ENCODE measurements at regions not wholly inside any gene's neighbourhood (a gene's known extent, or its start where the extent isn't known, plus 50 kb on each side); places are given as distances from the start of the nearest gene placed in this dataset.

GRCh38 chr1:100627936-100628335, 90.0 kb downstream of the GPR88 start:
- no peak overlapping the region for H4K8ac ChIP-seq (replicated peaks; ENCODE audit: insufficient read length, low read depth, low read length)
- H3K79me1 ChIP-seq (ENCODE audit: insufficient read depth, low read depth, low read length, poor library complexity, severe bottlenecking), result no peaks in the 10 kb centered on the region
- H2BK5ac ChIP-seq (ENCODE audit: insufficient read length, low read length), result no peak overlapping the region
- no peaks in the 10 kb centered on the region for H4K20me1 ChIP-seq (ENCODE audit: control insufficient read depth, insufficient read depth, insufficient read length)
- no peak overlapping the region for H4K5ac ChIP-seq (ENCODE audit: insufficient read length, low read depth, low read length)
- H3K4ac ChIP-seq (ENCODE audit: low read depth, low read length), result no peak overlapping the region
- Mint-ChIP-seq H3K36me3 (ENCODE audit: insufficient read depth in 1 of 3, low read depth in 3 of 3) (no peaks in the 10 kb centered on the region), H3K4me1 (no peaks in the 10 kb centered on the region), H3K27ac (no peak overlapping the region), H3K9me3 (peaks cover 0 to 2% of the 10 kb centered on the region in 2 experiments; a peak in 2 of 5 replicates), H3K4me3 (no peak overlapping the region), H3K27me3 (ENCODE audit: low read depth) (peaks cover 2% of the 10 kb centered on the region; the same call in 1 of the 2 replicates)
- no peaks in the 10 kb centered on the region for H3K79me2 ChIP-seq (ENCODE audit: insufficient read depth, low read length)
- H3K23me2 ChIP-seq (ENCODE audit: insufficient read length, low read depth, low read length, poor library complexity, severe bottlenecking), result no peaks in the 10 kb centered on the region
- H2BK12ac ChIP-seq (ENCODE audit: insufficient read length, low read depth, low read length), result no peak overlapping the region
- TF ChIP-seq CTCF (conservative IDR thresholded peaks at IDR 0.05), result no peak
- no peak overlapping the region for H2BK15ac ChIP-seq (ENCODE audit: low read depth, low read length)
- no peaks in the 10 kb centered on the region for H3K27me3 ChIP-seq (ENCODE audit: insufficient read depth, low read length)
- H2AFZ ChIP-seq (ENCODE audit: low read length), result no peak overlapping the region
- no peak overlapping the region for H4K91ac ChIP-seq (ENCODE audit: insufficient read length, low read depth, low read length)
- H3K18ac ChIP-seq (ENCODE audit: insufficient read length, low read depth, low read length), result no peak overlapping the region
- H3K56ac ChIP-seq (ENCODE audit: insufficient read length, low read depth, low read length), result no peak overlapping the region
- H2BK20ac ChIP-seq (ENCODE audit: low read depth, low read length, poor library complexity, severe bottlenecking), result no peak overlapping the region
- H3K9ac ChIP-seq (ENCODE audit: extremely low read depth, insufficient read length, low read length), result no peak overlapping the region
- no peak overlapping the region for H3K27ac ChIP-seq (ENCODE audit: insufficient read length, low read depth, low read length)
- H2AK5ac ChIP-seq (ENCODE audit: insufficient read length, low read length), result no peak overlapping the region
- WGBS (ENCODE audit: extremely low coverage, insufficient read length, low lambda C conversion rate), result no CpG with 5 or more reads among the region's 3 CpGs
- H3T11ph ChIP-seq (ENCODE audit: low read length), result no peak overlapping the region
- no peak overlapping the region for H3K23ac ChIP-seq (ENCODE audit: insufficient read length, low read depth, low read length)
- no peak overlapping the region for H3K4me2 ChIP-seq (ENCODE audit: insufficient read depth, insufficient read length, low read length)
- no peak for DNase-seq
- H3K4me1 ChIP-seq (ENCODE audit: insufficient read depth, low read length), result no peaks in the 10 kb centered on the region
- no peak overlapping the region for H2BK120ac ChIP-seq (ENCODE audit: low read depth, low read length, poor library complexity, severe bottlenecking)
- no peak overlapping the region for H3K14ac ChIP-seq (ENCODE audit: insufficient read depth, low read length)
- no peaks in the 10 kb centered on the region for H3K9me3 ChIP-seq (ENCODE audit: control insufficient read depth, low read depth, low read length)

All from H9 (cell line).